Astrocyte (in vitro differentiated cells and primary cell): ENCODE measurements at regions not wholly inside any gene's neighbourhood (a gene's known extent, or its start where the extent isn't known, plus 50 kb on each side); places are given as distances from the start of the nearest gene placed in this dataset.

Source experiments
- DNase-seq: peaks from one replicate; pipeline ENCODE4 v3.0.0-alpha.2; 2010; ENCODE audit warnings: low read depth
- FAIRE-seq: peaks from 2 replicates; lab custom pipeline; 2011; peaks lifted over from hg19 to GRCh38; lab: Jason Lieb, UNC
- H2AFZ ChIP-seq: 2 replicates; pipeline ENCODE4 v1.6.0; 2012; ENCODE audit warnings: low read depth, low read length, inconsistent platforms
- H3K27ac ChIP-seq: 2 replicates; pipeline ENCODE4 v1.5.1; 2011; ENCODE audit warnings: low read depth, low read length, inconsistent platforms
- H3K27me3 ChIP-seq: 2 replicates; pipeline ENCODE4 v1.6.0; 2011; ENCODE audit warnings: low read length, inconsistent platforms; ENCODE audit not compliant: insufficient read depth
- H3K36me3 ChIP-seq: 2 replicates; pipeline ENCODE4 v1.5.1; 2011; ENCODE audit warnings: low read length, inconsistent platforms; ENCODE audit not compliant: insufficient read depth
- H3K4me1 ChIP-seq: 2 replicates; pipeline ENCODE4 v1.5.1; 2011; ENCODE audit warnings: low read length, inconsistent platforms; ENCODE audit not compliant: insufficient read depth
- H3K4me2 ChIP-seq: 2 replicates; pipeline ENCODE4 v1.6.0; 2012; ENCODE audit warnings: low read length, inconsistent platforms
- H3K4me3 ChIP-seq: 2 replicates; pipeline ENCODE4 v1.5.1; 2011; ENCODE audit warnings: low read depth, mild to moderate bottlenecking, low read length, inconsistent platforms; ENCODE audit not compliant: insufficient read depth
- H3K79me2 ChIP-seq: 2 replicates; pipeline ENCODE4 v1.6.0; 2012; ENCODE audit warnings: mild to moderate bottlenecking, low read length, inconsistent platforms; ENCODE audit not compliant: insufficient read depth
- H3K9ac ChIP-seq: 2 replicates; pipeline ENCODE4 v1.6.0; 2012; ENCODE audit warnings: mild to moderate bottlenecking, low read length, inconsistent platforms
- H3K9me3 ChIP-seq: 2 replicates; pipeline ENCODE4 v1.5.1; 2012; ENCODE audit warnings: low read depth, mild to moderate bottlenecking, low read length, inconsistent platforms; ENCODE audit not compliant: insufficient read depth
- H4K20me1 ChIP-seq: 2 replicates; pipeline ENCODE4 v1.6.0; 2012; ENCODE audit warnings: low read length, inconsistent platforms; ENCODE audit not compliant: insufficient read depth
- H3K27ac Mint-ChIP-seq: one replicate; pipeline ENCODE4 v1.8.0; 2021; ENCODE audit warnings: mild to moderate bottlenecking, mixed read lengths; ENCODE audit not compliant: unreplicated experiment
- H3K27me3 Mint-ChIP-seq: one replicate; pipeline ENCODE4 v1.8.0; 2021; ENCODE audit warnings: low read depth, mixed read lengths; ENCODE audit not compliant: unreplicated experiment
- H3K36me3 Mint-ChIP-seq: one replicate; pipeline ENCODE4 v1.8.0; 2021; ENCODE audit warnings: low read depth, mixed read lengths; ENCODE audit not compliant: unreplicated experiment
- H3K4me1 Mint-ChIP-seq: one replicate; pipeline ENCODE4 v1.8.0; 2021; ENCODE audit warnings: low read depth, mixed read lengths; ENCODE audit not compliant: unreplicated experiment
- H3K4me3 Mint-ChIP-seq: one replicate; pipeline ENCODE4 v1.8.0; 2021; ENCODE audit warnings: mild to moderate bottlenecking, moderate library complexity, mixed read lengths; ENCODE audit not compliant: unreplicated experiment
- H3K9me3 Mint-ChIP-seq: one replicate; pipeline ENCODE4 v1.8.0; 2021; ENCODE audit warnings: mild to moderate bottlenecking, mixed read lengths; ENCODE audit not compliant: unreplicated experiment
- CTCF ChIP-seq: IDR thresholded peaks from 2 replicates; pipeline ENCODE4 v1.5.1; 2011; ENCODE audit warnings: low read depth, mild to moderate bottlenecking, inconsistent platforms, low read length, moderate library complexity; ENCODE audit not compliant: insufficient read depth
- EZH2 ChIP-seq: IDR thresholded peaks from 2 replicates; pipeline ENCODE4 v1.6.1; 2012; ENCODE audit warnings: mild to moderate bottlenecking, low read length, inconsistent platforms; ENCODE audit not compliant: insufficient read depth

GRCh38 chr18:25814841-25815458 is 275.5 kb downstream of the SS18 start:
- Histone ChIP-seq H3K4me2 (no peak overlapping the region), H3K27ac (no peak overlapping the region), H3K9ac (no peak overlapping the region), H3K27me3 (no peaks in the 10 kb centered on the region), H3K9me3 (no peaks in the 10 kb centered on the region), H3K4me3 (no peak overlapping the region), H3K4me1 (no peaks in the 10 kb centered on the region), H3K79me2 (no peaks in the 10 kb centered on the region), H4K20me1 (no peaks in the 10 kb centered on the region), H3K36me3 (no peaks in the 10 kb centered on the region), H2AFZ (no peak overlapping the region)
- FAIRE-seq (no peak), DNase-seq (no peak)
- Mint-ChIP-seq H3K9me3 (no peaks in the 10 kb centered on the region), H3K27me3 (no peaks in the 10 kb centered on the region), H3K4me1 (peaks cover 13% of the 10 kb centered on the region), H3K4me3 (no peak overlapping the region), H3K36me3 (no peaks in the 10 kb centered on the region), H3K27ac (peak overlapping the region; percentile 36)
- no peak for TF ChIP-seq CTCF
- no peak for TF ChIP-seq EZH2

GRCh38 chr18:25813110-25813509 is 277.3 kb downstream of the SS18 start:
- Histone ChIP-seq H3K4me1 (no peaks in the 10 kb centered on the region), H3K27ac (no peak overlapping the region), H3K9me3 (no peaks in the 10 kb centered on the region), H3K4me2 (no peak overlapping the region), H3K4me3 (no peak overlapping the region), H3K27me3 (no peaks in the 10 kb centered on the region), H3K9ac (no peak overlapping the region), H2AFZ (no peak overlapping the region), H3K79me2 (no peaks in the 10 kb centered on the region), H3K36me3 (no peaks in the 10 kb centered on the region), H4K20me1 (no peaks in the 10 kb centered on the region)
- FAIRE-seq (no peak), DNase-seq (no peak)
- TF ChIP-seq EZH2 (no peak), CTCF (no peak)
- Mint-ChIP-seq H3K4me1 (peaks cover 13% of the 10 kb centered on the region), H3K36me3 (no peaks in the 10 kb centered on the region), H3K9me3 (no peaks in the 10 kb centered on the region), H3K27ac (peak overlapping the region; percentile 43), H3K27me3 (no peaks in the 10 kb centered on the region), H3K4me3 (no peak overlapping the region)

GRCh38 chr18:25810736-25811135 is 279.7 kb downstream of the SS18 start:
- no peak overlapping the region for H3K27ac ChIP-seq
- no peak overlapping the region for H3K27ac Mint-ChIP-seq
- FAIRE-seq (no peak), DNase-seq (no peak)
- H3K4me2 ChIP-seq: no peak overlapping the region
- no peaks in the 10 kb centered on the region for H3K36me3 ChIP-seq
- H3K9ac ChIP-seq: no peak overlapping the region
- TF ChIP-seq CTCF: no peak
- TF ChIP-seq EZH2: no peak
- no peaks in the 10 kb centered on the region for H3K9me3 ChIP-seq
- peaks cover 11% of the 10 kb centered on the region for H3K4me1 Mint-ChIP-seq
- H3K79me2 ChIP-seq: no peaks in the 10 kb centered on the region
- H4K20me1 ChIP-seq: no peaks in the 10 kb centered on the region
- no peaks in the 10 kb centered on the region for H3K27me3 ChIP-seq
- H3K36me3 Mint-ChIP-seq: no peaks in the 10 kb centered on the region
- no peaks in the 10 kb centered on the region for H3K9me3 Mint-ChIP-seq
- no peak overlapping the region for H3K4me3 Mint-ChIP-seq
- H3K4me1 ChIP-seq: no peaks in the 10 kb centered on the region
- no peak overlapping the region for H3K4me3 ChIP-seq
- no peaks in the 10 kb centered on the region for H3K27me3 Mint-ChIP-seq
- H2AFZ ChIP-seq: no peak overlapping the region
